ENCODE measurements at regions not wholly inside any gene's neighbourhood (a gene's known extent, or its start where the extent isn't known, plus 50 kb on each side); places are given as distances from the start of the nearest gene placed in this dataset.

DNA sequence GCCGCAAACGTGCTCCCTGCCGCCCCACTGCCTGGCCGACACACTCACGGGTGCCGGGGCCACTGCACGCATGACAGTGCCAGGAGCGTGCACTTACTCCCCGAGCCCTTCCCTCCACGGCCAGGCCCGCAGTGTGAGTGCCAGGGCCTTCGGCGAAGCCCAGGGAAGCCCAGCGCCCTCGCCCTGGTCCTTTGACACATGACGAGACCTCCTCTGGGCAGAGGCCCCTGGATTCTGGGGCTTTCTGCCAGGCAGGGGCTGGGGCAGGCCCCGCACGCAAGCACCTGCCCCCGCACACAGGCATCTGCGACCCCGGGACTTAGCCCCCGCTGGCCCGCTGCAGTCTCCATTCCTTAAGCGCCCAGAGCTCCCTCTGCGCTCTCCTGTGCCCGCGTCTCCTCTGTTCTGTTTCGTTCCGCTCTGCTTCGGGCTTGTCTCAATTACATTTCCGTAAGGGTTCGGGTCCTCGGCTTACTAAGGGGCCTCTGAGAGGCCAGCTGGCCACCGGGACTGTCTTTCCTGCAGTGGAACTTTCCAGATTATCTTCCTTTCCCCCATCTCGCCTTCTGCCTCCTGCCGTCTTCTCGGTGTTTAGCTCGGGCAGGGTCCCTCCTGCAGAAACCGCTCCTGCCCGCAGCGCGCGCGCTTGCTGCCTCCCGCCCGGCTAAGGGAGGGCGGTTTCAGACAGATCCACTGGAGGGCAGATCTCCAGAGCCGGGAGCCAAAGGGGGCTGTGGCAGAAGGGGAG, 98.8 kb downstream of the ING1 start:
- Histone ChIP-seq H3K4me1 (ENCODE audit: control insufficient read depth in 1 of 2, extremely low read depth in 1 of 2, insufficient read depth in 2 of 2, low read length in 2 of 2) (peaks cover 0 to 10% of the 10 kb centered on the region in 2 experiments), H3K27ac (ENCODE audit: low read length) (no peak overlapping the region), H3K9me3 (no peaks in the 10 kb centered on the region), H3K27me3 (replicated peaks in 1 of 2; ENCODE audit: control insufficient read depth in 2 of 2, extremely low read depth in 1 of 2, insufficient read depth in 2 of 2, low read length in 1 of 2) (peaks cover 7 to 43% of the 10 kb centered on the region in 2 experiments), H3K4me3 (ENCODE audit: control insufficient read depth in 1 of 2, extremely low read depth in 1 of 2, low read length in 1 of 2) (no peak overlapping the region), H3K36me3 (ENCODE audit: control insufficient read depth in 2 of 2, extremely low read depth in 1 of 2, insufficient read depth in 1 of 2, low read length in 1 of 2) (no peaks in the 10 kb centered on the region)
- Mint-ChIP-seq H3K9me3 (no peaks in the 10 kb centered on the region), H3K4me3 (peak overlapping the region; percentile 38 to 70 (median 43)), H3K27me3 (peaks cover 36 to 51% of the 10 kb centered on the region in 2 donors), H3K4me1 (peaks cover 9 to 13% (median 10%) of the 10 kb centered on the region in 3 donors), H3K27ac (no peak overlapping the region), H3K36me3 (no peaks in the 10 kb centered on the region)
- DNase-seq = no peak
- CTCF ChIA-PET = interaction anchor here in 1 of 2 donors (0.7 to 1.0 kb wide), 2 partner anchors 10 to 167 kb away, joined by 3 to 4 read pairs; no protein-coding TSS in a partner anchor
- WGBS (ENCODE audit: insufficient coverage) = 31% methylated on average over 45 of the region's 48 CpGs
- peak in 3 of 4 experiments; percentile 12 to 36 (median 33) for ATAC-seq (replicated peaks in 1 of 4)
- POLR2A ChIA-PET = no interaction called here

GRCh38 chr13:110812869-110813645, 99.6 kb downstream of the ING1 start:
- Mint-ChIP-seq H3K27ac (no peak overlapping the region), H3K36me3 (no peaks in the 10 kb centered on the region), H3K9me3 (no peaks in the 10 kb centered on the region), H3K4me1 (peaks cover 9 to 13% (median 10%) of the 10 kb centered on the region in 3 donors), H3K4me3 (peak overlapping the region in 2 of 3 donors; percentile 38 to 70), H3K27me3 (peaks cover 31 to 45% of the 10 kb centered on the region in 2 donors)
- ATAC-seq (replicated peaks in 1 of 4) (peak in 1 of 4 experiments; percentile 8), DNase-seq (peak in 1 of 35 experiments; percentile 11)
- H3K4me1 ChIP-seq (ENCODE audit: control insufficient read depth in 1 of 2, extremely low read depth in 1 of 2, insufficient read depth in 2 of 2, low read length in 2 of 2) = peaks cover 0 to 10% of the 10 kb centered on the region in 2 experiments
- no peaks in the 10 kb centered on the region for H3K9me3 ChIP-seq
- 66% methylated on average over 50 of the region's 84 CpGs for WGBS (ENCODE audit: insufficient coverage)
- H3K36me3 ChIP-seq (ENCODE audit: control insufficient read depth in 2 of 2, extremely low read depth in 1 of 2, insufficient read depth in 1 of 2, low read length in 1 of 2) = no peaks in the 10 kb centered on the region
- no peak overlapping the region for H3K27ac ChIP-seq (ENCODE audit: low read length)
- ChIA-PET CTCF (interaction anchor here in 1 of 2 donors (0.7 to 1.0 kb wide), 2 partner anchors 9 to 168 kb away, joined by 3 to 4 read pairs; no protein-coding TSS in a partner anchor), POLR2A (no interaction called here)
- H3K4me3 ChIP-seq (ENCODE audit: control insufficient read depth in 1 of 2, extremely low read depth in 1 of 2, low read length in 1 of 2) = no peak overlapping the region
- H3K27me3 ChIP-seq (replicated peaks in 1 of 2; ENCODE audit: control insufficient read depth in 2 of 2, extremely low read depth in 1 of 2, insufficient read depth in 2 of 2, low read length in 1 of 2) = peaks cover 4 to 39% of the 10 kb centered on the region in 2 experiments

- H3K4me3 ChIP-seq (ENCODE audit: control insufficient read depth in 1 of 2, extremely low read depth in 1 of 2, low read length in 1 of 2) = no peak overlapping the region
- peaks cover 9 to 13% (median 10%) of the 10 kb centered on the region in 3 donors for H3K4me1 Mint-ChIP-seq
- H3K4me1 ChIP-seq (ENCODE audit: control insufficient read depth in 1 of 2, extremely low read depth in 1 of 2, insufficient read depth in 2 of 2, low read length in 2 of 2) = peaks cover 0 to 10% of the 10 kb centered on the region in 2 experiments
- no peaks in the 10 kb centered on the region for H3K36me3 ChIP-seq (ENCODE audit: control insufficient read depth in 2 of 2, extremely low read depth in 1 of 2, insufficient read depth in 1 of 2, low read length in 1 of 2)
- 93% methylated on average over 30 of the region's 39 CpGs for WGBS (ENCODE audit: insufficient coverage)
- no peaks in the 10 kb centered on the region for H3K9me3 Mint-ChIP-seq
- H3K9me3 ChIP-seq = no peaks in the 10 kb centered on the region
- POLR2A ChIA-PET = no interaction called here
- H3K4me3 Mint-ChIP-seq = peak overlapping the region in 1 of 3 donors; percentile 32
- H3K27me3 ChIP-seq (replicated peaks in 1 of 2; ENCODE audit: control insufficient read depth in 2 of 2, extremely low read depth in 1 of 2, insufficient read depth in 2 of 2, low read length in 1 of 2) = peaks cover 4 to 39% of the 10 kb centered on the region in 2 experiments
- H3K27ac Mint-ChIP-seq = no peak overlapping the region
- no peaks in the 10 kb centered on the region for H3K36me3 Mint-ChIP-seq
- H3K27me3 Mint-ChIP-seq = peaks cover 23 to 38% of the 10 kb centered on the region in 2 donors
- CTCF ChIA-PET = no interaction called here
- no peak for ATAC-seq (replicated peaks in 1 of 4)
- no peak for DNase-seq
- H3K27ac ChIP-seq (ENCODE audit: low read length) = no peak overlapping the region
These were observed 100.4 kb downstream of the ING1 start for GRCh38 chr13:110813646-110814624.

DNA sequence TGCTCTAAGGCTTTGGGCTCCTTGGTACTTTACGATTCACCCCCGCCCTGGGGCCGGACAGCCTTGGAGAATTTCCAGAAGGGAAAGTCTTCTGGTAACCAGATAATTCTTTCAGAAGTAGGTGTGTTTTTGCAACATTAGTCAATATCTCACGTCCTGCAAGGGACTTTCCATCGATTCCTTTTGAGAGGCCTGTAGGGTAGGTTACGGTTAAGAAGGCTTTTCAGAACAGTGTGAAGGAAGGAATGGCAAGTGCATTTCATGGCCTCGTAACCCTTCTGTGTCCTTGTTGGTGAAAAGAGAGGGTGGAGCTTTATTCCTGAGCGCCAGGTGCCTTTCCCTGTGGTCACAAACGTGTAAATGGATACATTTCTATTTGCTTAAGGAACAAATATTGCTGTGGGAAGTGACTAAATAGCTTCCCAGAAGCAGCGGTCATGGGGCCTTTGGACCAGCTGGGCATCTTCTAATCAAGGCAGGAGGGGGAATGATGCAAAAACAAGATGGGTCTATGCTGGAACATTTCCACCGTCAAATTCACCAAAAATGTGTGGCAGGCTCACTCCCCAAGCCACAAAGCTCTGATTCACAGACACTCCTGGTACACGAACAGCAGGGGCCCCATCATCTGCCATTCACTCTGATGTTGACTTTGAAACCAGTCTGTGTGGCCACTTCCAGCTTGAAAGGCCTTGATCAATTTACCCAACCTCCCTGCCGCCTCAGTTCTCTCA, 99.2 kb downstream of the ANKRD10 start:
- ChIA-PET CTCF (interaction anchor here (0.7 to 0.8 kb wide), 2 partner anchors 131 to 376 kb away, joined by 4 to 5 read pairs; no protein-coding TSS in a partner anchor), POLR2A (no interaction called here)
- no peaks in the 10 kb centered on the region for H3K9me3 Mint-ChIP-seq
- H3K4me1 ChIP-seq (ENCODE audit: control insufficient read depth in 1 of 2, extremely low read depth in 1 of 2, insufficient read depth in 2 of 2, low read length in 2 of 2) = peaks cover 0 to 16% of the 10 kb centered on the region in 2 experiments
- no peaks in the 10 kb centered on the region for H3K36me3 Mint-ChIP-seq
- peaks cover 4 to 48% of the 10 kb centered on the region in 2 experiments for H3K27me3 ChIP-seq (replicated peaks in 1 of 2; ENCODE audit: control insufficient read depth in 2 of 2, extremely low read depth in 1 of 2, insufficient read depth in 2 of 2, low read length in 1 of 2)
- no peaks in the 10 kb centered on the region for H3K9me3 ChIP-seq
- H3K36me3 ChIP-seq (ENCODE audit: control insufficient read depth in 2 of 2, extremely low read depth in 1 of 2, insufficient read depth in 1 of 2, low read length in 1 of 2) = no peaks in the 10 kb centered on the region
- peaks cover 14 to 29% of the 10 kb centered on the region in 2 donors for H3K27me3 Mint-ChIP-seq
- no peak overlapping the region for H3K4me3 ChIP-seq (ENCODE audit: control insufficient read depth in 1 of 2, extremely low read depth in 1 of 2, low read length in 1 of 2)
- no peak for ATAC-seq (replicated peaks in 1 of 4)
- H3K4me3 Mint-ChIP-seq = no peak overlapping the region
- DNase-seq = no peak
- H3K27ac Mint-ChIP-seq = no peak overlapping the region
- peaks cover 14 to 17% (median 14%) of the 10 kb centered on the region in 3 donors for H3K4me1 Mint-ChIP-seq
- no peak overlapping the region for H3K27ac ChIP-seq (ENCODE audit: low read length)
- WGBS (ENCODE audit: insufficient coverage) = 70% methylated on average over 8 of the region's 13 CpGs

DNA sequence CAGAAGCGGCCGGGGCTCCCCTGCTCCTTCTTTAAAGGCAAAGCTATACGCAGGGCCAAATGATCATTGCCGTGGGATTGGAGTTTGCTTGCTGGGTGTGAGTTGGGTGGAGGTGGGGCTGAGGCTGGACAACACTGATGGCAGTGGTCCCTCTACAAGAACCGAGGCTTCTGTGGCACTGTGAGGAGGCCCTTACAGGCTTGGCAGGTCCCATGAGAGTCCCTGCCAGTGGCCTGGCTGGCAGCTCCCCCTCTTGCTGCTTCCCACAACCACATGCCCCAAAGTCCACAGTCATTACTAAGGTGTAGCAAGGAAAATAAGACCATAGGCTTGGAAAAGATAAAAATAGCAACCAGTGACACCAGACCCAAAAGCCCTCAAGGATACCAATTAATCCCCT, 98.4 kb downstream of the ANKRD10 start:
- Histone ChIP-seq H3K36me3 (ENCODE audit: control insufficient read depth in 2 of 2, extremely low read depth in 1 of 2, insufficient read depth in 1 of 2, low read length in 1 of 2) (no peaks in the 10 kb centered on the region), H3K4me1 (ENCODE audit: control insufficient read depth in 1 of 2, extremely low read depth in 1 of 2, insufficient read depth in 2 of 2, low read length in 2 of 2) (peaks cover 0 to 16% of the 10 kb centered on the region in 2 experiments), H3K27me3 (replicated peaks in 1 of 2; ENCODE audit: control insufficient read depth in 2 of 2, extremely low read depth in 1 of 2, insufficient read depth in 2 of 2, low read length in 1 of 2) (peaks cover 0 to 41% of the 10 kb centered on the region in 2 experiments), H3K27ac (ENCODE audit: low read length) (no peak overlapping the region), H3K9me3 (no peaks in the 10 kb centered on the region), H3K4me3 (ENCODE audit: control insufficient read depth in 1 of 2, extremely low read depth in 1 of 2, low read length in 1 of 2) (no peak overlapping the region)
- 85% methylated on average over 4 of the region's 5 CpGs for WGBS (ENCODE audit: insufficient coverage)
- Mint-ChIP-seq H3K27me3 (peaks cover 5 to 21% of the 10 kb centered on the region in 2 donors), H3K36me3 (no peaks in the 10 kb centered on the region), H3K9me3 (no peaks in the 10 kb centered on the region), H3K4me1 (peaks cover 12 to 15% (median 12%) of the 10 kb centered on the region in 3 donors), H3K4me3 (no peak overlapping the region), H3K27ac (no peak overlapping the region)
- ATAC-seq (replicated peaks in 1 of 4) (no peak), DNase-seq (no peak)
- POLR2A ChIA-PET = no interaction called here
- CTCF ChIA-PET = interaction anchor here (0.7 to 0.8 kb wide), 2 partner anchors 132 to 377 kb away, joined by 4 to 5 read pairs; no protein-coding TSS in a partner anchor

All from T-cell (primary cell).